GM20000 (cell line): ENCODE measurements at regions not wholly inside any gene's neighbourhood (a gene's known extent, or its start where the extent isn't known, plus 50 kb on each side); places are given as distances from the start of the nearest gene placed in this dataset.
"Not testable (repeated sequence)": the region's sequence is repeated elsewhere in the genome, so short reads cannot be mapped to it uniquely, and the experiment has no call there.

Experiments
- DNase-seq: peaks from one replicate; pipeline ENCODE4 v3.0.0; 2012; ENCODE audit warnings: low spot score
- CTCF ChIP-seq: IDR thresholded peaks from 2 replicates; pipeline ENCODE4 v1.5.1; 2012; ENCODE audit warnings: mild to moderate bottlenecking, control low read depth; ENCODE audit errors: extremely low read depth, missing control alignments

- no peak for DNase-seq
- TF ChIP-seq CTCF: no peak
Observed at GRCh38 chr1:5680600-5680999, 311.6 kb downstream of the NPHP4 start.

GRCh38 chr1:5678759-5679158, 313.5 kb downstream of the NPHP4 start:
- TF ChIP-seq CTCF: no peak
- no peak for DNase-seq

- not testable (repeated sequence) for DNase-seq
Observed at GRCh38 chr1:5672355-5672754, 319.9 kb downstream of the NPHP4 start.

GRCh38 chr1:5670590-5671350, 321.5 kb downstream of the NPHP4 start:
- TF ChIP-seq CTCF: no peak
- no peak for DNase-seq

GRCh38 chr1:5667513-5668325, 324.5 kb downstream of the NPHP4 start:
- TF ChIP-seq CTCF: no peak
- no peak for DNase-seq

- no peak for TF ChIP-seq CTCF
- DNase-seq: no peak
Observed at GRCh38 chr1:5664906-5665875, 327.0 kb downstream of the NPHP4 start.

GRCh38 chr1:5664081-5664768, 328.0 kb downstream of the NPHP4 start:
- TF ChIP-seq CTCF: no peak
- DNase-seq: no peak
